ENCODE measurements at regions not wholly inside any gene's neighbourhood (a gene's known extent, or its start where the extent isn't known, plus 50 kb on each side); places are given as distances from the start of the nearest gene placed in this dataset.
"Not testable (repeated sequence)": the region's sequence is repeated elsewhere in the genome, so short reads cannot be mapped to it uniquely, and the experiment has no call there.

GRCh38 chrY:26638063-26638462 is 1016.1 kb downstream of the CDY1 start:
- no peak for DNase-seq (ENCODE audit: low read depth, low spot score)

- not testable (repeated sequence) for DNase-seq (ENCODE audit: low read depth, low spot score)
Observed at GRCh38 chrY:26645856-26646255, 1023.9 kb downstream of the CDY1 start.

GRCh38 chrY:26648240-26648639 is 1026.3 kb downstream of the CDY1 start:
- DNase-seq (ENCODE audit: low read depth, low spot score) = not testable (repeated sequence)

- not testable (repeated sequence) for DNase-seq (ENCODE audit: low read depth, low spot score)
Observed at GRCh38 chrY:26664245-26664644, 1042.3 kb downstream of the CDY1 start.

GRCh38 chrY:26666691-26667090 is 1044.8 kb downstream of the CDY1 start:
- DNase-seq (ENCODE audit: low read depth, low spot score) = not testable (repeated sequence)

- DNase-seq (ENCODE audit: low read depth, low spot score) = not testable (repeated sequence)
Observed at GRCh38 chrY:26669243-26669642, 1047.3 kb downstream of the CDY1 start.

GRCh38 chrY:26670360-26670871 is 1048.5 kb downstream of the CDY1 start:
- DNase-seq (ENCODE audit: low read depth, low spot score) = peak; percentile 14

GRCh38 chrY:26670881-26671879 is 1049.3 kb downstream of the CDY1 start:
- DNase-seq (ENCODE audit: low read depth, low spot score) = peak; percentile 42
